HL-60 (cell line): ENCODE measurements at regions not wholly inside any gene's neighbourhood (a gene's known extent, or its start where the extent isn't known, plus 50 kb on each side); places are given as distances from the start of the nearest gene placed in this dataset.

ENCODE experiments used
- DNase-seq, 2 experiments: peaks; one replicate each; pipeline ENCODE4 v3.0.0-alpha.2; 2010 to 2020; ENCODE audit warnings: low read depth in 1 of 2, low spot score in 1 of 2
- H3K27ac ChIP-seq: fragments of 250-450 bp; sonication (Bioruptor Pico); replicated peaks from 2 replicates; pipeline ENCODE4 v1.5.1; 2020; ENCODE audit warnings: mild to moderate bottlenecking, moderate library complexity
- H3K27me3 ChIP-seq: fragments of 250-450 bp; sonication (Bioruptor Pico); 2 replicates; pipeline ENCODE4 v1.5.1; 2021; ENCODE audit warnings: mild to moderate bottlenecking, moderate library complexity; ENCODE audit not compliant: insufficient read depth, poor library complexity, severe bottlenecking
- H3K4me3 ChIP-seq: replicated peaks from 2 replicates; pipeline ENCODE4 v1.5.1; 2011; ENCODE audit warnings: mild to moderate bottlenecking, control low read depth, low read length; ENCODE audit not compliant: insufficient read depth
- GABPA ChIP-seq: IDR thresholded peaks from 2 replicates; pipeline ENCODE4 v1.6.1; 2012; ENCODE audit warnings: low read depth
- POLR2AphosphoS5 ChIP-seq: IDR thresholded peaks from 2 replicates; pipeline ENCODE4 v1.6.1; 2012; ENCODE audit warnings: low read depth
- SPI1 ChIP-seq: IDR thresholded peaks from 2 replicates; pipeline ENCODE4 v1.6.1; 2012; ENCODE audit warnings: low read depth, mild to moderate bottlenecking, borderline replicate concordance
- TF ChIP-seq, protein P1 (sequence below): IDR thresholded peaks from one replicate; pipeline ENCODE4 v1.5.1; 2011; ENCODE audit warnings: low read length, control low read depth, inconsistent platforms; ENCODE audit not compliant: insufficient read depth
- TF ChIP-seq, protein P2 (sequence below): IDR thresholded peaks from 2 replicates; pipeline ENCODE4 v1.6.1; 2012; ENCODE audit warnings: low read depth; ENCODE audit not compliant: insufficient replicate concordance

DNA sequence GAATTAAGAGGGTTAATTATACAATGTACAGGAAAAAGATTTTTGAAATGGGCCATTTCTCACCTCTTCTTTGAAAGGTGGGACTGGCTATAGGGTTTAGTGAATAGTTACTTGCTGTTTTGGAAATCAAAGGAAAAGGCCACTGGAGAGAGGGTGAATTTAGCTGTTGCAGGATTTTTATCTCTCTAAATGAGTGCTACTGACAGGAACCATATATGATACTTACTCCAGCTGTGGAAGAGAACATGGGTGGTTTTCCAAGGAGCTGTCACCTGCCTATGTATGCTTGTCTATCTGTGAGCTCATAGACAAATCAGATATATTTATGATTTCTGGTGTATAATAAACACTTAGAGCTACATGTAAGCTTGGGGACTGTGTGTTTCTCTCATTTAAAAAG lies 430.4 kb downstream of the MTX2 start:
- Histone ChIP-seq H3K4me3 (no peak overlapping the region), H3K27ac (no peak overlapping the region), H3K27me3 (no peaks in the 10 kb centered on the region)
- DNase-seq = no peak
- no peak for TF ChIP-seq GABPA
- TF ChIP-seq, protein P1, sequence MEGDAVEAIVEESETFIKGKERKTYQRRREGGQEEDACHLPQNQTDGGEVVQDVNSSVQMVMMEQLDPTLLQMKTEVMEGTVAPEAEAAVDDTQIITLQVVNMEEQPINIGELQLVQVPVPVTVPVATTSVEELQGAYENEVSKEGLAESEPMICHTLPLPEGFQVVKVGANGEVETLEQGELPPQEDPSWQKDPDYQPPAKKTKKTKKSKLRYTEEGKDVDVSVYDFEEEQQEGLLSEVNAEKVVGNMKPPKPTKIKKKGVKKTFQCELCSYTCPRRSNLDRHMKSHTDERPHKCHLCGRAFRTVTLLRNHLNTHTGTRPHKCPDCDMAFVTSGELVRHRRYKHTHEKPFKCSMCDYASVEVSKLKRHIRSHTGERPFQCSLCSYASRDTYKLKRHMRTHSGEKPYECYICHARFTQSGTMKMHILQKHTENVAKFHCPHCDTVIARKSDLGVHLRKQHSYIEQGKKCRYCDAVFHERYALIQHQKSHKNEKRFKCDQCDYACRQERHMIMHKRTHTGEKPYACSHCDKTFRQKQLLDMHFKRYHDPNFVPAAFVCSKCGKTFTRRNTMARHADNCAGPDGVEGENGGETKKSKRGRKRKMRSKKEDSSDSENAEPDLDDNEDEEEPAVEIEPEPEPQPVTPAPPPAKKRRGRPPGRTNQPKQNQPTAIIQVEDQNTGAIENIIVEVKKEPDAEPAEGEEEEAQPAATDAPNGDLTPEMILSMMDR = no peak

- Histone ChIP-seq H3K4me3 (no peak overlapping the region), H3K27me3 (peaks cover 4% of the 10 kb centered on the region), H3K27ac (no peak overlapping the region)
- no peak for DNase-seq
- TF ChIP-seq SPI1 = no peak
- TF ChIP-seq, protein P1 = no peak
- no peak for TF ChIP-seq POLR2AphosphoS5
These were observed 432.9 kb downstream of the MTX2 start for GRCh38 chr2:176702131-176702530.

- peaks cover 4% of the 10 kb centered on the region for H3K27me3 ChIP-seq
- no peak overlapping the region for H3K27ac ChIP-seq
- no peak overlapping the region for H3K4me3 ChIP-seq
- no peak for TF ChIP-seq GABPA
- no peak for TF ChIP-seq POLR2AphosphoS5
- TF ChIP-seq SPI1 = no peak
- TF ChIP-seq, protein P2, sequence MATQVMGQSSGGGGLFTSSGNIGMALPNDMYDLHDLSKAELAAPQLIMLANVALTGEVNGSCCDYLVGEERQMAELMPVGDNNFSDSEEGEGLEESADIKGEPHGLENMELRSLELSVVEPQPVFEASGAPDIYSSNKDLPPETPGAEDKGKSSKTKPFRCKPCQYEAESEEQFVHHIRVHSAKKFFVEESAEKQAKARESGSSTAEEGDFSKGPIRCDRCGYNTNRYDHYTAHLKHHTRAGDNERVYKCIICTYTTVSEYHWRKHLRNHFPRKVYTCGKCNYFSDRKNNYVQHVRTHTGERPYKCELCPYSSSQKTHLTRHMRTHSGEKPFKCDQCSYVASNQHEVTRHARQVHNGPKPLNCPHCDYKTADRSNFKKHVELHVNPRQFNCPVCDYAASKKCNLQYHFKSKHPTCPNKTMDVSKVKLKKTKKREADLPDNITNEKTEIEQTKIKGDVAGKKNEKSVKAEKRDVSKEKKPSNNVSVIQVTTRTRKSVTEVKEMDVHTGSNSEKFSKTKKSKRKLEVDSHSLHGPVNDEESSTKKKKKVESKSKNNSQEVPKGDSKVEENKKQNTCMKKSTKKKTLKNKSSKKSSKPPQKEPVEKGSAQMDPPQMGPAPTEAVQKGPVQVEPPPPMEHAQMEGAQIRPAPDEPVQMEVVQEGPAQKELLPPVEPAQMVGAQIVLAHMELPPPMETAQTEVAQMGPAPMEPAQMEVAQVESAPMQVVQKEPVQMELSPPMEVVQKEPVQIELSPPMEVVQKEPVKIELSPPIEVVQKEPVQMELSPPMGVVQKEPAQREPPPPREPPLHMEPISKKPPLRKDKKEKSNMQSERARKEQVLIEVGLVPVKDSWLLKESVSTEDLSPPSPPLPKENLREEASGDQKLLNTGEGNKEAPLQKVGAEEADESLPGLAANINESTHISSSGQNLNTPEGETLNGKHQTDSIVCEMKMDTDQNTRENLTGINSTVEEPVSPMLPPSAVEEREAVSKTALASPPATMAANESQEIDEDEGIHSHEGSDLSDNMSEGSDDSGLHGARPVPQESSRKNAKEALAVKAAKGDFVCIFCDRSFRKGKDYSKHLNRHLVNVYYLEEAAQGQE = no peak
- TF ChIP-seq, protein P1 = no peak
- DNase-seq = no peak
These were observed 435.1 kb downstream of the MTX2 start for GRCh38 chr2:176704282-176704858.

DNA sequence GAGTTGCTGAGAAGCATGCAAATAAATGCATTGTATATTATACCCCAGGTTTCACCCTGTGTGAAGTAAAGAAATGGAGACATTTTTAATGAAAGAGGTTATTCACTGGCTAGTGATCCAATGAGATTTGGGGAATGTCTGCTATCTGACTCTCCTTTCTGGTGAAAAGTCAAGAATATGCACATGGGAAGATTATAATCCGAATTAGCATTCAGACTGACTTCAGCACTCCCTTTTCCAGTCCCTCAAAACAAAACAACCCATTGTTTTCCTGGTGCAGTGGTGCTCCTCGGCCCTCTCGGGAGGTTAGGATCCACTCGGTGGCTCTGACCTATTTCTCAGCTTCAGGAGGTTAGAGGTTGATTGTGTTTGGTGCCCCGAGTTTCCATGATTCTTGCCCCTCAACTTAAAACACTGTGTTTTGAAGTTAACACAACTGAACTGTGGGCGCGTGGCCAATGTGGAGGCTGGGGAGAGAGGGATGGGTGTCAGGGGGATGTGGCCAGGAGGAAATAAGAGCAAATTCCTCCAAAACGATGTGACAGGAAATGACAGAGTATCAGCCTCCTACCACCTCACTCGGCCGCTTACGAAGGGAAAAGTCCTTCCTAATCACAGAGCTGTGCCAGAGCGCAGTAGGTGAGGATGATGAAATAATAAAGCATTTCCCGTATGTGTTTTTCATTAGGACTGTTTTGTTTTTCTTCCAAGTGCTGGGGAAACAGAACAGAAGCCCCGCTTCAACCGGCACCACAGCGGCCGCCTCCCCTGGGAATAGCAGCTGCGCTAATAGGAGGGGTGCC lies 440.1 kb downstream of the MTX2 start:
- no peak overlapping the region for H3K4me3 ChIP-seq
- no peak for DNase-seq
- peaks cover 11% of the 10 kb centered on the region for H3K27me3 ChIP-seq
- no peak overlapping the region for H3K27ac ChIP-seq
- no peak for TF ChIP-seq SPI1
- TF ChIP-seq, protein P1 = no peak
- TF ChIP-seq, protein P2 = no peak
- TF ChIP-seq GABPA = no peak
- TF ChIP-seq POLR2AphosphoS5 = no peak
